WERI-Rb-1 (cell line): ENCODE measurements at regions not wholly inside any gene's neighbourhood (a gene's known extent, or its start where the extent isn't known, plus 50 kb on each side); places are given as distances from the start of the nearest gene placed in this dataset.

ENCODE experiments used
- DNase-seq: peaks from one replicate; pipeline ENCODE4 v3.0.0-alpha.2; 2020
- H3K27ac ChIP-seq: fragments of 250-450 bp; sonication (Bioruptor Pico); 2 replicates; pipeline ENCODE4 v1.5.1; 2020; ENCODE audit warnings: mild to moderate bottlenecking, moderate library complexity
- H3K27me3 ChIP-seq: fragments of 250-450 bp; sonication (Bioruptor Pico); 2 replicates; pipeline ENCODE4 v1.5.1; 2021; ENCODE audit warnings: mild to moderate bottlenecking, low read depth, moderate library complexity; ENCODE audit not compliant: insufficient read depth, severe bottlenecking
- H3K36me3 ChIP-seq: fragments of 250-450 bp; sonication (Bioruptor Pico); 2 replicates; pipeline ENCODE4 v1.5.1; 2020; ENCODE audit warnings: mild to moderate bottlenecking, moderate library complexity
- H3K4me3 ChIP-seq: 2 replicates; pipeline ENCODE4 v1.5.1; 2011; ENCODE audit warnings: low read depth, mild to moderate bottlenecking, control low read depth, low read length
- H3K9me3 ChIP-seq: fragments of 250-450 bp; sonication (Bioruptor Pico); 2 replicates; pipeline ENCODE4 v1.5.1; 2021; ENCODE audit warnings: mild to moderate bottlenecking, moderate library complexity; ENCODE audit not compliant: severe bottlenecking
- TF ChIP-seq, protein P1 (sequence below): IDR thresholded peaks from 2 replicates; pipeline ENCODE4 v1.5.1; 2011; ENCODE audit warnings: low read depth, mild to moderate bottlenecking, control low read depth, inconsistent platforms, low read length

DNA sequence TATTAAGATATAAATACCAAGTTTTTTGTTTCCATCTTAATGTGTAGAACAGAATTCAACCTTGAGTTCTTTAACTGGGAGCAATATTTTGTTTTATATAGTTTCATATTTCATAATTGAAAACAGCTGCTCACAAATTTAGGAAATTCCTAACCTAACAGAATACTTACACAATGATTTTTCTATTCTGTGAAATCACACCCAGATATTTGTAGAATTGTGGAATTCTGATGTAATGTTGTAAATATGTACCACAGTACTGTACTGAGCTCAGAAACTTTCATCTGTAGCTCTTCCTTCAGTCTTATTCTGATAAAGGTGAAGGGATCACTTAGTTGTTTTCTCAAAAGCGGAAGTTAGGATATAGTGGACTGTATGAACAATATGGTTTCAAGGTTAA lies 143.4 kb upstream of the GLI3 start:
- H3K27me3 ChIP-seq = no peaks in the 10 kb centered on the region
- H3K36me3 ChIP-seq = no peaks in the 10 kb centered on the region
- no peak overlapping the region for H3K4me3 ChIP-seq
- TF ChIP-seq, protein P1, sequence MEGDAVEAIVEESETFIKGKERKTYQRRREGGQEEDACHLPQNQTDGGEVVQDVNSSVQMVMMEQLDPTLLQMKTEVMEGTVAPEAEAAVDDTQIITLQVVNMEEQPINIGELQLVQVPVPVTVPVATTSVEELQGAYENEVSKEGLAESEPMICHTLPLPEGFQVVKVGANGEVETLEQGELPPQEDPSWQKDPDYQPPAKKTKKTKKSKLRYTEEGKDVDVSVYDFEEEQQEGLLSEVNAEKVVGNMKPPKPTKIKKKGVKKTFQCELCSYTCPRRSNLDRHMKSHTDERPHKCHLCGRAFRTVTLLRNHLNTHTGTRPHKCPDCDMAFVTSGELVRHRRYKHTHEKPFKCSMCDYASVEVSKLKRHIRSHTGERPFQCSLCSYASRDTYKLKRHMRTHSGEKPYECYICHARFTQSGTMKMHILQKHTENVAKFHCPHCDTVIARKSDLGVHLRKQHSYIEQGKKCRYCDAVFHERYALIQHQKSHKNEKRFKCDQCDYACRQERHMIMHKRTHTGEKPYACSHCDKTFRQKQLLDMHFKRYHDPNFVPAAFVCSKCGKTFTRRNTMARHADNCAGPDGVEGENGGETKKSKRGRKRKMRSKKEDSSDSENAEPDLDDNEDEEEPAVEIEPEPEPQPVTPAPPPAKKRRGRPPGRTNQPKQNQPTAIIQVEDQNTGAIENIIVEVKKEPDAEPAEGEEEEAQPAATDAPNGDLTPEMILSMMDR = no peak
- DNase-seq = no peak
- no peak overlapping the region for H3K27ac ChIP-seq
- no peaks in the 10 kb centered on the region for H3K9me3 ChIP-seq

DNA sequence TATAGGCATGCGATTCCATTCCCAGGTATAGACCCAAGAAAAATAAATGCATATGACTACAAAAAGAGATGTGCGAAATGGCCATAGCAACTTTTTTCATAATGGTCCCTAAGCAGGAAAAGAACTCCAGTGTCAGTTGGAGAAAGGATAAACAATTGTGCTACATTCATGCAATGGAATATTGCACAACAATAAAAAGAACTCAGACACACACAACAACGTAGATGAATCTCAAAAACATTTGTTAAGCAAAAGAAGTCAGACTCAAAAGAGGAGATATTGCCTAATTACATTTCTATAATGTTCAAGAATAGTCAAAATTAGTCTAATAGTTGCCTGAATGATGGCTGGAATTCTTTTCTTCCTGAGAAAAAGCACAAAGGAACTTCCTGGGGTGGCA lies 141.1 kb upstream of the GLI3 start:
- no peak for DNase-seq
- TF ChIP-seq, protein P1 = no peak
- H3K9me3 ChIP-seq = no peaks in the 10 kb centered on the region
- no peaks in the 10 kb centered on the region for H3K27me3 ChIP-seq
- no peaks in the 10 kb centered on the region for H3K36me3 ChIP-seq
- H3K4me3 ChIP-seq = no peak overlapping the region
- H3K27ac ChIP-seq = no peak overlapping the region

DNA sequence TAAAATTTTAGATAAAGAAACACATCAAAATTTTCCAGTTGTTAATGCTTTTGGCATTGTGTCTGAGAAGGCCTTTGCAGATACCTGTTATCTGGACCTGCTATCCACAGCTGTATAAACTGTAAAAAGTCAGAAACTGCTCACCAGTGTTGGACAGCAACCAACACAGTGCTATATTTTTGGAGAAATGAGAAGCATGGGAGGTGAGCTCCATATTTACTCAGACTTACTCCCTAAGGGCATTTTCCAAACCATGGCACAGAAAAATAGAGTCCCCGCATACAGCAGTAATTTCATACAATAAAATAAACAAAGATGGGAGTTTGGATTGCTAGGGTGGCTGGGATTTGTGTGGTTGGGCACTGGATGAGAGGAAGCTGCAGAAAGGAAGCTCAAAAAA lies 136.3 kb upstream of the GLI3 start:
- Histone ChIP-seq H3K27ac (no peak overlapping the region), H3K27me3 (no peaks in the 10 kb centered on the region), H3K9me3 (no peaks in the 10 kb centered on the region), H3K4me3 (no peak overlapping the region), H3K36me3 (no peaks in the 10 kb centered on the region)
- DNase-seq = no peak
- TF ChIP-seq, protein P1 = no peak

DNA sequence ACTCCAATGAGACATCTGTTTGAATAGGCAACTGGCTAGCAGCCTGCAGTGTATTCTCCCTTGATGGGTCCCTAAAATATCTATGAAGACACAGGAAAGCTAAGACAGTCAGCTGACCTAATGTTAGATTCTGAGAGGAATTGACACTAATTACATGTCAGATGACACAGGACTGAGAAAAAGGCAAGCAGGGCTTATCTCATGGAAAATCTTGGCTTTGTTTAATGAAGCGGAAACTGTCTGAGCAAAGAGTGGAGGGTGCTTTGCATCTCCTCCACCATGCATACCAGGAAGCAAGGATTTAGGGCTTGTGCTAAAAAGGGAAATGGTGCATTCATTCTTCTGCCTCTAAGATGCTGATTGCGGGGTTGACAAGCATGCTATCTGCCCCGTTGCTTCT lies 135.5 kb upstream of the GLI3 start:
- H3K36me3 ChIP-seq = no peaks in the 10 kb centered on the region
- TF ChIP-seq, protein P1 = no peak
- H3K9me3 ChIP-seq = no peaks in the 10 kb centered on the region
- peak; percentile 25 for DNase-seq
- H3K27ac ChIP-seq = no peak overlapping the region
- no peak overlapping the region for H3K4me3 ChIP-seq
- no peaks in the 10 kb centered on the region for H3K27me3 ChIP-seq

DNA sequence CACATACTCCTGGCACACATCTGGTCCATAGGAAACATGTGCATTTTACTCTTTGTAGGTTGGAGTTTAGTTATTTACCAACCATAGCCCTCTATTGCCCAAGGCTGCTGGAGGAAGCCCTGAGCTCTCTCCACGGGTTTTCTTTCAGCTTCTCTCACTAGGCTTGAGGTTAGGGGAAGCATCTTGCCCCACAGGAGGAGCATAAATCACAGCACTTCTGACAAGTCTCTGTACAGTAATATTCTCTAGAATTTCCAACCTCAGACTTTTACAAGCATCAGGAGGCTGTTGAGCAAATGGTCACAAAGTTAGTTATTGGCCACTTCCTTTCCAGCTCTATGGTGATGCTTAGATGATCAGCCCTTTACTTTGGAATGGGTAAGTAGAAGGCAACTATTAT lies 122.9 kb upstream of the GLI3 start:
- H3K36me3 ChIP-seq = no peaks in the 10 kb centered on the region
- DNase-seq = no peak
- peaks cover 3% of the 10 kb centered on the region for H3K9me3 ChIP-seq
- no peaks in the 10 kb centered on the region for H3K27me3 ChIP-seq
- TF ChIP-seq, protein P1 = no peak
- H3K27ac ChIP-seq = no peak overlapping the region
- H3K4me3 ChIP-seq = no peak overlapping the region

DNA sequence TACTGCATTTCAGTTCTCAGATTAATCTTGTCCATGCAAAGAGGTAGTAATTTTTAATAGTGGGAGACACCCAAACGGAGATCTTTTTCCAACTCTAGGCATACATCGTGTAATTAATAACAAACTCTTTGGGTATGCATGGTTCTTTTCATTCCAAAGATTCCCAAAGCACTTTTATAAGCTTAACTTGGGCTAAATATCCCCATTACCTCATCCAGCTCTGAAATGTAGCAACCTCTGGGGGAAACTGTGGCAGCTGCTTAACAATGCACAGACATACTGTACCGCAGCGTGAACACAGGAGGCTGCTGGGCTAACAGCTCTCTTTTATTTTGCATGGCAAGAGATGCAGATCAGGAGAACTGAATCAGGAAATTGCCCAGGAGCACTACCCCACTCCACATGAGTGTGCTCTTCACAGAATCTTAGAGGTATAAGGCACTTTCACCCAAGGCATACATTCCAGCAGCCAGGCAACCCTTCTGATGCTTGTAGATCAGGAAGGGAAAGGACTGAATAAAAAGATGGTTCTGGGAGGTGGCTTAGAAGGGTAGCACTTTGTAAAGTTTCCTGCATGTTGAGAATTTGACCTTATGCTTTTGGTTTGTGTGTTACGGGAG lies 114.4 kb upstream of the GLI3 start:
- TF ChIP-seq, protein P1 = no peak
- Histone ChIP-seq H3K36me3 (no peaks in the 10 kb centered on the region), H3K4me3 (no peak overlapping the region), H3K27ac (no peak overlapping the region), H3K9me3 (no peaks in the 10 kb centered on the region), H3K27me3 (no peaks in the 10 kb centered on the region)
- no peak for DNase-seq
